ENCODE measurements at regions not wholly inside any gene's neighbourhood (a gene's known extent, or its start where the extent isn't known, plus 50 kb on each side); places are given as distances from the start of the nearest gene placed in this dataset.
"Not testable (repeated sequence)": the region's sequence is repeated elsewhere in the genome, so short reads cannot be mapped to it uniquely, and the experiment has no call there.

DNA sequence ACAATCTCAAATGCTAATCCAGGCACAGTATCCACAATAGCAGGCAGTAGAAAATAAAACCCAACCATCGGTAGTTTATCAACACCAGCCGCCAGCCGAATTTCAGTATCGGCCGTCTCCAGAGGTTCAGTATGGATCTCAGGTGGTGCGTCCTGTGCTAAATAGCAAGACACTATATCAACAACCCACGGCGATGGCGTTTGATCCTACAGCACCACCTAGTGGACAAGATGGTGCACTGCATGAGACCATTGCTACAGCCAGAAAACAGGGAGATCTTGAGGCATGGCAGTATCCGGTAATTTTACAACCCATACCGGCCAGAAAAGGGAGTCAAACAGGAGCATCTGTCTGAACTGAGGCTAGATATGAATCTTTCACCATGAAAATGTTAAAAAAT lies 112.0 kb upstream of the FRG2C start:
- not testable (repeated sequence) for H3K4me2 ChIP-seq (ENCODE audit: extremely low read depth, insufficient read depth, low read length); H3K4me3 ChIP-seq (replicated peaks in 1 of 4; ENCODE audit: control extremely low read depth in 1 of 4, insufficient read depth in 1 of 4, low read depth in 3 of 4, low read length in 4 of 4); H3K9me3 ChIP-seq (ENCODE audit: control insufficient read depth, insufficient read depth, low read depth, low read length); H3K27me3 ChIP-seq (ENCODE audit: control insufficient read depth, insufficient read depth, low read length); H3K36me3 ChIP-seq (ENCODE audit: control insufficient read depth, insufficient read depth, low read length); H2AFZ ChIP-seq (ENCODE audit: low read length); H3K27ac ChIP-seq (ENCODE audit: insufficient read depth, low read length); H3K79me2 ChIP-seq (ENCODE audit: control insufficient read depth, insufficient read depth, low read length); H3K9ac ChIP-seq (ENCODE audit: insufficient read depth, low read length); H4K20me1 ChIP-seq (ENCODE audit: control insufficient read depth, extremely low read depth, insufficient read depth, low read length); H3K4me1 ChIP-seq (ENCODE audit: control insufficient read depth, extremely low read depth, insufficient read depth, low read length)
- peak in 1 of 2 donors; percentile 19 for TF ChIP-seq CTCF (conservative IDR thresholded peaks at IDR 0.05 in 1 of 2, IDR thresholded peaks at IDR 0.05 in 1 of 2; ENCODE audit: low read depth in 1 of 2, low read length in 2 of 2)
- peak in 1 of 2 donors; percentile 14 for DNase-seq (ENCODE audit: low read depth in 2 of 2)

DNA sequence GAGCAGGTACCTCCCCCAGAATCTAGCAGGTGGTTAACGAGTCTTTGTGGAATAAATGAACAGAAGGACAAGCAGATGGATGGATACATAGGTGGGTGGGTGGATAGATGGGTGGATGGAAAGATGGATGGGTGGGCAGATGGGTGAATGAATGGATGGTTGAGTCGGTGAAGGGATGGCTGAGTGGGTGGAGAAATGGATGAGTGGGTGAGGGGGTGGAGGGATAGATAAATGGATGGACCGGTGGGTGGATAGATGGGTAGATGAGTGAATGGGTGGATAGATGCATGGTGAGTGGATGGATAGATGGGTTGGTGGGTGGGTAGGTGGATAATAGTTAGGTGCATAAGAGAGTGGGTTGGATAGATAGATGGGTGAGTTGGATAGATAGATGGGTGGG lies 99.7 kb upstream of the FRG2C start:
- not testable (repeated sequence) for H2AFZ ChIP-seq (ENCODE audit: low read length); H3K36me3 ChIP-seq (ENCODE audit: control insufficient read depth, insufficient read depth, low read length); DNase-seq (ENCODE audit: low read depth in 2 of 2); H3K27me3 ChIP-seq (ENCODE audit: control insufficient read depth, insufficient read depth, low read length); H4K20me1 ChIP-seq (ENCODE audit: control insufficient read depth, extremely low read depth, insufficient read depth, low read length); H3K4me1 ChIP-seq (ENCODE audit: control insufficient read depth, extremely low read depth, insufficient read depth, low read length); H3K4me3 ChIP-seq (replicated peaks in 1 of 4; ENCODE audit: control extremely low read depth in 1 of 4, insufficient read depth in 1 of 4, low read depth in 3 of 4, low read length in 4 of 4); H3K9me3 ChIP-seq (ENCODE audit: control insufficient read depth, insufficient read depth, low read depth, low read length); H3K9ac ChIP-seq (ENCODE audit: insufficient read depth, low read length); H3K4me2 ChIP-seq (ENCODE audit: extremely low read depth, insufficient read depth, low read length); H3K79me2 ChIP-seq (ENCODE audit: control insufficient read depth, insufficient read depth, low read length); H3K27ac ChIP-seq (ENCODE audit: insufficient read depth, low read length)

- not testable (repeated sequence) for H3K27me3 ChIP-seq (ENCODE audit: control insufficient read depth, insufficient read depth, low read length); H3K27ac ChIP-seq (ENCODE audit: insufficient read depth, low read length)
Measured at GRCh38 chr3:75572303-75572702, 91.8 kb upstream of the FRG2C start.

GRCh38 chr3:75579091-75579490 lies 85.0 kb upstream of the FRG2C start:
- not testable (repeated sequence) for H3K9me3 ChIP-seq (ENCODE audit: control insufficient read depth, insufficient read depth, low read depth, low read length)

More at GRCh38 chr3:75572303-75572702, 91.8 kb upstream of the FRG2C start:
- DNase-seq (ENCODE audit: low read depth in 2 of 2); H3K36me3 ChIP-seq (ENCODE audit: control insufficient read depth, insufficient read depth, low read length); H3K9me3 ChIP-seq (ENCODE audit: control insufficient read depth, insufficient read depth, low read depth, low read length); H3K4me2 ChIP-seq (ENCODE audit: extremely low read depth, insufficient read depth, low read length); H2AFZ ChIP-seq (ENCODE audit: low read length); H4K20me1 ChIP-seq (ENCODE audit: control insufficient read depth, extremely low read depth, insufficient read depth, low read length); H3K4me3 ChIP-seq (replicated peaks in 1 of 4; ENCODE audit: control extremely low read depth in 1 of 4, insufficient read depth in 1 of 4, low read depth in 3 of 4, low read length in 4 of 4); H3K4me1 ChIP-seq (ENCODE audit: control insufficient read depth, extremely low read depth, insufficient read depth, low read length); H3K9ac ChIP-seq (ENCODE audit: insufficient read depth, low read length); H3K79me2 ChIP-seq (ENCODE audit: control insufficient read depth, insufficient read depth, low read length): not testable (repeated sequence)

GRCh38 chr3:75579536-75579935 lies 84.6 kb upstream of the FRG2C start:
- H3K27me3 ChIP-seq (ENCODE audit: control insufficient read depth, insufficient read depth, low read length); H3K9me3 ChIP-seq (ENCODE audit: control insufficient read depth, insufficient read depth, low read depth, low read length); H3K36me3 ChIP-seq (ENCODE audit: control insufficient read depth, insufficient read depth, low read length); H3K4me1 ChIP-seq (ENCODE audit: control insufficient read depth, extremely low read depth, insufficient read depth, low read length); H4K20me1 ChIP-seq (ENCODE audit: control insufficient read depth, extremely low read depth, insufficient read depth, low read length); DNase-seq (ENCODE audit: low read depth in 2 of 2); H3K9ac ChIP-seq (ENCODE audit: insufficient read depth, low read length); H3K4me3 ChIP-seq (replicated peaks in 1 of 4; ENCODE audit: control extremely low read depth in 1 of 4, insufficient read depth in 1 of 4, low read depth in 3 of 4, low read length in 4 of 4); H3K4me2 ChIP-seq (ENCODE audit: extremely low read depth, insufficient read depth, low read length); H3K79me2 ChIP-seq (ENCODE audit: control insufficient read depth, insufficient read depth, low read length); H2AFZ ChIP-seq (ENCODE audit: low read length); H3K27ac ChIP-seq (ENCODE audit: insufficient read depth, low read length): not testable (repeated sequence)

More at GRCh38 chr3:75579091-75579490, 85.0 kb upstream of the FRG2C start:
- H4K20me1 ChIP-seq (ENCODE audit: control insufficient read depth, extremely low read depth, insufficient read depth, low read length); H3K79me2 ChIP-seq (ENCODE audit: control insufficient read depth, insufficient read depth, low read length); H2AFZ ChIP-seq (ENCODE audit: low read length); H3K4me3 ChIP-seq (replicated peaks in 1 of 4; ENCODE audit: control extremely low read depth in 1 of 4, insufficient read depth in 1 of 4, low read depth in 3 of 4, low read length in 4 of 4); H3K9ac ChIP-seq (ENCODE audit: insufficient read depth, low read length); H3K36me3 ChIP-seq (ENCODE audit: control insufficient read depth, insufficient read depth, low read length); DNase-seq (ENCODE audit: low read depth in 2 of 2); H3K4me1 ChIP-seq (ENCODE audit: control insufficient read depth, extremely low read depth, insufficient read depth, low read length); H3K27ac ChIP-seq (ENCODE audit: insufficient read depth, low read length); H3K27me3 ChIP-seq (ENCODE audit: control insufficient read depth, insufficient read depth, low read length); H3K4me2 ChIP-seq (ENCODE audit: extremely low read depth, insufficient read depth, low read length): not testable (repeated sequence)

Data from fibroblast of lung (primary cell).